HG02759 (cell line): ENCODE measurements at regions not wholly inside any gene's neighbourhood (a gene's known extent, or its start where the extent isn't known, plus 50 kb on each side); places are given as distances from the start of the nearest gene placed in this dataset.
"Not testable (repeated sequence)": the region's sequence is repeated elsewhere in the genome, so short reads cannot be mapped to it uniquely, and the experiment has no call there.

Experiments
- ATAC-seq: cut with Tn5 transposase; IDR thresholded peaks from one replicate; pipeline ENCODE4 v1.9.1; 2021; ENCODE audit warnings: mild to moderate bottlenecking, moderate library complexity; ENCODE audit not compliant: unreplicated experiment

- ATAC-seq, result no peak
These were observed 259.0 kb downstream of the CXCL12 start for GRCh38 chr10:44125879-44126278.

- no peak for ATAC-seq
These were observed 266.4 kb downstream of the CXCL12 start for GRCh38 chr10:44118500-44118899.

- ATAC-seq, result no peak
These were observed 268.4 kb downstream of the CXCL12 start for GRCh38 chr10:44116474-44116873.

- ATAC-seq, result no peak
These were observed 269.4 kb downstream of the CXCL12 start for GRCh38 chr10:44115516-44115915.

GRCh38 chr10:44114441-44114840, 270.5 kb downstream of the CXCL12 start:
- no peak for ATAC-seq

- not testable (repeated sequence) for ATAC-seq
These were observed 272.6 kb downstream of the CXCL12 start for GRCh38 chr10:44112280-44112679.

GRCh38 chr10:44105696-44106095, 279.2 kb downstream of the CXCL12 start:
- ATAC-seq, result no peak

- ATAC-seq, result no peak
These were observed 282.1 kb downstream of the CXCL12 start for GRCh38 chr10:44102726-44103255.

GRCh38 chr10:44101082-44101481, 283.8 kb downstream of the CXCL12 start:
- no peak for ATAC-seq

- no peak for ATAC-seq
These were observed 285.4 kb downstream of the CXCL12 start for GRCh38 chr10:44099511-44099910.

GRCh38 chr10:44096217-44096616, 288.7 kb downstream of the CXCL12 start:
- not testable (repeated sequence) for ATAC-seq

GRCh38 chr10:44089671-44090070, 295.2 kb downstream of the CXCL12 start:
- no peak for ATAC-seq

- no peak for ATAC-seq
These were observed 297.5 kb downstream of the CXCL12 start for GRCh38 chr10:44087403-44087802.

GRCh38 chr10:44083719-44084400, 301.0 kb downstream of the CXCL12 start:
- no peak for ATAC-seq

- ATAC-seq, result no peak
These were observed 313.4 kb downstream of the CXCL12 start for GRCh38 chr10:44071479-44071878.

GRCh38 chr10:44070282-44070681, 314.6 kb downstream of the CXCL12 start:
- ATAC-seq, result no peak

GRCh38 chr10:44069573-44069972, 315.3 kb downstream of the CXCL12 start:
- ATAC-seq, result no peak

- no peak for ATAC-seq
These were observed 316.0 kb downstream of the CXCL12 start for GRCh38 chr10:44068716-44069482.

- no peak for ATAC-seq
These were observed 317.5 kb downstream of the CXCL12 start for GRCh38 chr10:44067432-44067831.

GRCh38 chr10:44066527-44067255, 318.2 kb downstream of the CXCL12 start:
- ATAC-seq, result no peak

GRCh38 chr10:44065788-44066526, 318.9 kb downstream of the CXCL12 start:
- ATAC-seq, result no peak
